IMR-90 (cell line): ENCODE measurements at regions not wholly inside any gene's neighbourhood (a gene's known extent, or its start where the extent isn't known, plus 50 kb on each side); places are given as distances from the start of the nearest gene placed in this dataset.

Experiments
- ATAC-seq: fragments of 200-7000 bp; cut with Tn5 transposase; 2 replicates; pipeline ENCODE4 v1.9.1; 2020; ENCODE audit warnings: low read depth, mild to moderate bottlenecking, moderate library complexity
- BruUV-seq: library from RNA; stranded (reverse); fragments of 400-500 nt; replicated peaks from 2 replicates; lab custom pipeline; 2021; lab: Mats Ljungman, UMichigan
- CTCF ChIA-PET: fragments of 300-600 bp; formaldehyde crosslinking; extraction: SDS; loops from one replicate; lab custom pipeline; 2021; ENCODE audit warnings: antibody characterized with exemption; lab: Yijun Ruan, JAX
- POLR2A ChIA-PET: fragments of 300-600 bp; sonication (Branson Sonifier 250); formaldehyde crosslinking; loops from one replicate; lab custom pipeline; 2022; ENCODE audit warnings: antibody characterized with exemption; ENCODE audit not compliant: unreplicated experiment; lab: Charles Lee
- DNase-seq: peaks from one replicate; pipeline ENCODE4 v3.0.0; 2013
- H2AFZ ChIP-seq: replicated peaks from 2 replicates; pipeline ENCODE3; 2013; ENCODE audit warnings: low read length, mild to moderate bottlenecking; ENCODE audit not compliant: poor library complexity
- H2AK5ac ChIP-seq: 2 replicates; pipeline ENCODE4 v1.6.1; 2013; ENCODE audit warnings: low read depth, low read length, inconsistent platforms
- H2AK9ac ChIP-seq: replicated peaks from 2 replicates; pipeline ENCODE3; 2013; ENCODE audit warnings: mild to moderate bottlenecking, low read depth, low read length, moderate library complexity; ENCODE audit not compliant: poor library complexity
- H2BK120ac ChIP-seq: 2 replicates; pipeline ENCODE4 v1.6.1; 2013; ENCODE audit warnings: low read depth, low read length, inconsistent platforms
- H2BK15ac ChIP-seq: 3 replicates; pipeline ENCODE4 v1.6.1; 2013; ENCODE audit warnings: low read depth, low read length, inconsistent platforms
- H2BK20ac ChIP-seq: 2 replicates; pipeline ENCODE4 v1.6.1; 2013; ENCODE audit warnings: low read depth, mild to moderate bottlenecking, inconsistent platforms, low read length, moderate library complexity
- H2BK5ac ChIP-seq: 2 replicates; pipeline ENCODE4 v1.6.1; 2013; ENCODE audit warnings: mild to moderate bottlenecking, low read depth, low read length, inconsistent platforms; ENCODE audit not compliant: poor library complexity, severe bottlenecking
- H3K14ac ChIP-seq: replicated peaks from 2 replicates; pipeline ENCODE4 v1.6.1; 2013; ENCODE audit warnings: low read depth, low read length, inconsistent platforms
- H3K18ac ChIP-seq: 2 replicates; pipeline ENCODE4 v1.6.1; 2013; ENCODE audit warnings: low read depth, low read length, control low read depth
- H3K23ac ChIP-seq: 2 replicates; pipeline ENCODE4 v1.6.1; 2013; ENCODE audit warnings: low read depth, low read length, inconsistent platforms
- H3K27ac ChIP-seq: 2 replicates; pipeline ENCODE4 v1.5.1; 2013; ENCODE audit warnings: mild to moderate bottlenecking, control low read depth, low read length; ENCODE audit not compliant: insufficient read depth
- H3K27me3 ChIP-seq: 2 replicates; pipeline ENCODE4 v1.6.1; 2013; ENCODE audit warnings: low read length; ENCODE audit not compliant: control insufficient read depth, insufficient read depth
- H3K36me3 ChIP-seq: 2 replicates; pipeline ENCODE4 v1.6.1; 2013; ENCODE audit warnings: low read length, mixed read lengths; ENCODE audit not compliant: control insufficient read depth, insufficient read depth
- H3K4ac ChIP-seq: 2 replicates; pipeline ENCODE4 v1.6.1; 2013; ENCODE audit warnings: low read depth, low read length, inconsistent platforms
- H3K4me1 ChIP-seq: 2 replicates; pipeline ENCODE4 v1.6.1; 2013; ENCODE audit warnings: low read length, mixed read lengths; ENCODE audit not compliant: control insufficient read depth, insufficient read depth
- H3K4me2 ChIP-seq: 2 replicates; pipeline ENCODE4 v1.6.1; 2013; ENCODE audit warnings: low read depth, mild to moderate bottlenecking, control low read depth, low read length, moderate library complexity
- H3K4me3 ChIP-seq: 2 replicates; pipeline ENCODE4 v1.5.1; 2013; ENCODE audit warnings: low read depth, mild to moderate bottlenecking, control low read depth, low read length, moderate library complexity; ENCODE audit not compliant: insufficient read depth
- H3K56ac ChIP-seq: 2 replicates; pipeline ENCODE4 v1.6.1; 2013; ENCODE audit warnings: low read length, inconsistent platforms; ENCODE audit not compliant: insufficient read depth; ENCODE audit errors: extremely low read depth
- H3K79me1 ChIP-seq, 2 experiments: 2 replicates each; pipeline ENCODE4 v1.6.1; 2013; ENCODE audit warnings: low read length in 2 of 2, inconsistent platforms in 1 of 2, low read depth in 1 of 2
- H3K9ac ChIP-seq: 2 replicates; pipeline ENCODE4 v1.6.1; 2013; ENCODE audit warnings: low read depth, low read length, control low read depth
- H3K9me1 ChIP-seq: 2 replicates; pipeline ENCODE4 v1.6.1; 2013; ENCODE audit warnings: low read length, inconsistent platforms; ENCODE audit not compliant: insufficient read depth
- H3K9me3 ChIP-seq: 2 replicates; pipeline ENCODE4 v1.6.1; 2013; ENCODE audit warnings: low read length; ENCODE audit not compliant: control insufficient read depth, insufficient read depth
- H4K20me1 ChIP-seq: 2 replicates; pipeline ENCODE4 v1.6.1; 2013; ENCODE audit warnings: low read length, inconsistent platforms; ENCODE audit not compliant: insufficient read depth
- H4K5ac ChIP-seq: 2 replicates; pipeline ENCODE4 v1.6.1; 2013; ENCODE audit warnings: mild to moderate bottlenecking, low read depth, low read length, control low read depth
- H4K8ac ChIP-seq, 2 experiments: 2 replicates each; pipeline ENCODE4 v1.6.1; 2013; ENCODE audit warnings: low read depth in 2 of 2, low read length in 2 of 2, control low read depth in 1 of 2, inconsistent platforms in 1 of 2
- H4K91ac ChIP-seq: 2 replicates; pipeline ENCODE4 v1.6.1; 2013; ENCODE audit warnings: low read depth, low read length, inconsistent platforms; ENCODE audit not compliant: insufficient read depth
- MAFK ChIP-seq: IDR thresholded peaks from 2 replicates; pipeline ENCODE4 v1.6.1; 2012; ENCODE audit warnings: low read depth, low read length, improper control_type of control experiment
- NFE2L2 ChIP-seq: fragments of 150-350 bp; IDR thresholded peaks from 2 replicates; pipeline ENCODE4 v1.6.1; 2016; ENCODE audit warnings: low read depth, mild to moderate bottlenecking, low read length
- WGBS, 2 experiments: methylation state at CpG; one replicate each; pipeline versions ENCODE4 v1.1.5 to v1.1.7; 2013; ENCODE audit warnings: missing lambda C conversion rate in 2 of 2; ENCODE audit not compliant: insufficient read length in 1 of 2; ENCODE audit errors: extremely low coverage in 2 of 2; 5-methylcytosine and 5-hydroxymethylcytosine counted together
- dilution Hi-C: fragments of 300-500 bp; cut with HindIII; formaldehyde crosslinking; loops from one replicate; pipeline ENCODE4 v1.14.3; 2018; ENCODE audit warnings: low sequenced_read_pairs; ENCODE audit not compliant: unreplicated experiment
- in situ Hi-C: fragments of 300-500 bp; cut with MboI; formaldehyde crosslinking; loops from 3 replicates; pipeline ENCODE4 v1.14.3; 2019; ENCODE audit warnings: low sequenced_read_pairs, inconsistent platforms, mixed read lengths
- intact Hi-C: fragments of 100-400 bp; cut with micrococcal nuclease; formaldehyde crosslinking; loops from 2 replicates; pipeline ENCODE4 v1.10.0; 2022

- WGBS, 2 experiments = no CpG with 5 or more reads among the region's 5 CpGs
- BruUV-seq = no TSS peak
- no peak overlapping the region for H3K27ac ChIP-seq
- no peak for DNase-seq
- no peaks in the 10 kb centered on the region for H3K9me1 ChIP-seq
- no peak overlapping the region for H2BK120ac ChIP-seq
- no peak overlapping the region for H3K4me2 ChIP-seq
- H2BK20ac ChIP-seq = no peak overlapping the region
- in situ Hi-C loops (no loop called here), dilution Hi-C loops (no loop called here), intact Hi-C loops (no loop called here)
- no peak overlapping the region for H4K8ac ChIP-seq
- no peak overlapping the region for H3K4ac ChIP-seq
- H3K23ac ChIP-seq = no peak overlapping the region
- H4K5ac ChIP-seq = no peak overlapping the region
- H2AK9ac ChIP-seq = no peak overlapping the region
- H3K14ac ChIP-seq = no peak overlapping the region
- no peak overlapping the region for H2AFZ ChIP-seq
- H2BK15ac ChIP-seq = no peak overlapping the region
- H4K91ac ChIP-seq = no peak overlapping the region
- ATAC-seq = no peak
- H2BK5ac ChIP-seq = no peak overlapping the region
- no peak overlapping the region for H2AK5ac ChIP-seq
- TF ChIP-seq NFE2L2 (no peak), MAFK (peak; percentile 44)
- H3K56ac ChIP-seq = no peak overlapping the region
- no peaks in the 10 kb centered on the region for H3K27me3 ChIP-seq
- CTCF ChIA-PET = no interaction called here
- H3K36me3 ChIP-seq = no peaks in the 10 kb centered on the region
- POLR2A ChIA-PET = no interaction called here
- H3K9me3 ChIP-seq = no peaks in the 10 kb centered on the region
- no peak overlapping the region for H3K4me3 ChIP-seq
- no peaks in the 10 kb centered on the region for H4K20me1 ChIP-seq
- no peak overlapping the region for H3K18ac ChIP-seq
- no peaks in the 10 kb centered on the region for H3K4me1 ChIP-seq
- H3K9ac ChIP-seq = no peak overlapping the region
- H3K79me1 ChIP-seq = no peaks in the 10 kb centered on the region
Observed at GRCh38 chr6:1163501-1163900, 148.4 kb upstream of the FOXQ1 start.
